Prostate gland (tissue), 2 donors: ENCODE measurements at regions not wholly inside any gene's neighbourhood (a gene's known extent, or its start where the extent isn't known, plus 50 kb on each side); places are given as distances from the start of the nearest gene placed in this dataset.

ENCODE experiments used
- DNase-seq: peaks from one replicate; pipeline ENCODE4 v3.0.0-alpha.2; 2019; ENCODE audit warnings: low spot score
- H3K27ac ChIP-seq, 2 donors: fragments of 200-600 bp; sonication (generic); 2 replicates each; pipeline ENCODE4 v1.5.1; 2017 to 2019
- H3K27me3 ChIP-seq: fragments of 200-600 bp; sonication (generic); replicated peaks from 2 replicates; pipeline ENCODE4 v1.5.1; 2019; ENCODE audit not compliant: insufficient read depth
- H3K36me3 ChIP-seq, 2 donors: fragments of 200-600 bp; sonication (generic); 1 replicate in 1 of 2; 2 replicates in 1 of 2; pipeline versions ENCODE4 v1.5.1 to v1.8.1; 2017 to 2019
- H3K4me1 ChIP-seq: fragments of 200-600 bp; sonication (generic); replicated peaks from 2 replicates; pipeline ENCODE4 v1.5.1; 2019
- H3K4me3 ChIP-seq, 2 donors: fragments of 200-600 bp; sonication (generic); 2 replicates each; pipeline ENCODE4 v1.5.1; 2017 to 2019
- H3K9me3 ChIP-seq: fragments of 200-600 bp; sonication (generic); 2 replicates; pipeline ENCODE4 v1.5.1; 2017
- CTCF ChIP-seq, 4 experiments: fragments of 200-600 bp in 2 of 4; fragments of 450-650 bp in 2 of 4; sonication (generic) in 2 of 4; IDR thresholded peaks; 1 replicate in 3 of 4; 2 replicates in 1 of 4; pipeline ENCODE4 v1.5.1; 2016 to 2019; ENCODE audit warnings: antibody characterized with exemption in 4 of 4, mild to moderate bottlenecking in 2 of 4, moderate library complexity in 2 of 4
- POLR2A ChIP-seq: fragments of 450-650 bp; IDR thresholded peaks from one replicate; pipeline ENCODE4 v1.6.1; 2016; ENCODE audit warnings: antibody characterized with exemption, mild to moderate bottlenecking
- POLR2AphosphoS5 ChIP-seq: sonication (generic); formaldehyde crosslinking; IDR thresholded peaks from one replicate; pipeline ENCODE4 v1.6.1; 2017; ENCODE audit warnings: antibody characterized with exemption
- WGBS: methylation state at CpG from one replicate; pipeline ENCODE4 v1.1.5; 2018; 5-methylcytosine and 5-hydroxymethylcytosine counted together
- intact Hi-C: fragments of 100-400 bp; cut with DNase I; formaldehyde crosslinking; loops from one replicate; pipeline ENCODE4 v1.14.2; 2022

GRCh38 chr6:40714576-40715564 lies 127.7 kb upstream of the LRFN2 start:
- no peaks in the 10 kb centered on the region for H3K9me3 ChIP-seq
- WGBS = 56% methylated on average over 8 of the region's 8 CpGs
- no peak overlapping the region for H3K4me3 ChIP-seq
- H3K27ac ChIP-seq = peak overlapping the region in 1 of 2 donors; percentile 37
- intact Hi-C loops = no loop called here
- no peaks in the 10 kb centered on the region for H3K4me1 ChIP-seq
- H3K36me3 ChIP-seq = no peaks in the 10 kb centered on the region
- TF ChIP-seq POLR2A = no peak
- no peak for TF ChIP-seq CTCF (IDR thresholded peaks at IDR 0.05)
- peak; percentile 81 for TF ChIP-seq POLR2AphosphoS5
- H3K27me3 ChIP-seq = no peaks in the 10 kb centered on the region
- DNase-seq = peak; percentile 61

- TF ChIP-seq CTCF (IDR thresholded peaks at IDR 0.05) (no peak), POLR2AphosphoS5 (no peak), POLR2A (no peak)
- Histone ChIP-seq H3K4me1 (no peaks in the 10 kb centered on the region), H3K9me3 (no peaks in the 10 kb centered on the region), H3K36me3 (no peaks in the 10 kb centered on the region), H3K27ac (no peak overlapping the region), H3K27me3 (no peaks in the 10 kb centered on the region), H3K4me3 (no peak overlapping the region)
- no peak for DNase-seq
- 92% methylated on average over 6 of the region's 6 CpGs for WGBS
- intact Hi-C loops = no loop called here
These were observed 127.0 kb upstream of the LRFN2 start for GRCh38 chr6:40714143-40714542.

- intact Hi-C loops = no loop called here
- Histone ChIP-seq H3K4me3 (no peak overlapping the region), H3K36me3 (no peaks in the 10 kb centered on the region), H3K9me3 (no peaks in the 10 kb centered on the region), H3K27me3 (no peaks in the 10 kb centered on the region), H3K27ac (no peak overlapping the region), H3K4me1 (no peaks in the 10 kb centered on the region)
- no peak for TF ChIP-seq POLR2A
- no peak for TF ChIP-seq CTCF (IDR thresholded peaks at IDR 0.05)
- no peak for TF ChIP-seq POLR2AphosphoS5
- no peak for DNase-seq
- WGBS = 60% methylated on average over 10 of the region's 10 CpGs
These were observed 126.0 kb upstream of the LRFN2 start for GRCh38 chr6:40713002-40713719.

GRCh38 chr6:40710626-40711330 lies 123.6 kb upstream of the LRFN2 start:
- Histone ChIP-seq H3K4me1 (no peaks in the 10 kb centered on the region), H3K27ac (no peak overlapping the region), H3K9me3 (no peaks in the 10 kb centered on the region), H3K36me3 (no peaks in the 10 kb centered on the region), H3K4me3 (no peak overlapping the region), H3K27me3 (no peaks in the 10 kb centered on the region)
- no peak for DNase-seq
- 67% methylated on average over 5 of the region's 5 CpGs for WGBS
- TF ChIP-seq POLR2A (no peak), CTCF (IDR thresholded peaks at IDR 0.05) (no peak), POLR2AphosphoS5 (no peak)
- intact Hi-C loops = no loop called here
